ENCODE measurements at regions not wholly inside any gene's neighbourhood (a gene's known extent, or its start where the extent isn't known, plus 50 kb on each side); places are given as distances from the start of the nearest gene placed in this dataset.

GRCh38 chr5:163908253-163908652, 402.8 kb downstream of the MAT2B start:
- dilution Hi-C loops (cut with MboI; ENCODE audit: extremely low pct_ligation_motif_present, low sequenced_read_pairs): no loop called here
- no peaks in the 10 kb centered on the region for H3K9me1 ChIP-seq (ENCODE audit: control insufficient read depth, extremely low read depth, insufficient read depth, low read length)
- no peak overlapping the region for H3K27ac ChIP-seq (ENCODE audit: control insufficient read depth, insufficient read depth, low read length)
- H3K36me3 ChIP-seq (ENCODE audit: control insufficient read depth in 2 of 2, extremely low read depth in 1 of 2, insufficient read depth in 2 of 2, low read length in 2 of 2): no peaks in the 10 kb centered on the region
- H3K79me2 ChIP-seq (ENCODE audit: control insufficient read depth, insufficient read depth, low read length): no peaks in the 10 kb centered on the region
- H3K4me3 ChIP-seq (ENCODE audit: control insufficient read depth in 2 of 3, extremely low read depth in 1 of 3, insufficient read depth in 2 of 3, low read depth in 1 of 3, low read length in 3 of 3): no peak overlapping the region
- no peak for FAIRE-seq
- no peak for TF ChIP-seq CTCF (optimal IDR thresholded peaks at IDR 0.05 in 1 of 3, IDR thresholded peaks at IDR 0.05 in 1 of 3, conservative IDR thresholded peaks at IDR 0.05 in 1 of 3; ENCODE audit: extremely low read depth in 1 of 3, insufficient read depth in 2 of 3, low read length in 3 of 3)
- TF ChIP-seq EZH2 (IDR thresholded peaks at IDR 0.05; ENCODE audit: low read length): no peak
- DNase-seq (ENCODE audit: low read depth, low spot score): no peak
- no peak overlapping the region for H3K4me2 ChIP-seq (ENCODE audit: control insufficient read depth, extremely low read depth, insufficient read depth, low read depth, low read length)
- H3K9me3 ChIP-seq (ENCODE audit: control insufficient read depth, low read depth, low read length): no peaks in the 10 kb centered on the region
- H3K27me3 ChIP-seq (ENCODE audit: control insufficient read depth, extremely low read depth, insufficient read depth, low read length): no peaks in the 10 kb centered on the region
- no peaks in the 10 kb centered on the region for H3K4me1 ChIP-seq (ENCODE audit: control insufficient read depth, extremely low read depth, insufficient read depth, low read length)
- no peak overlapping the region for H3K9ac ChIP-seq (ENCODE audit: control insufficient read depth, extremely low read depth, insufficient read depth, low read length)
- no peak overlapping the region for H2AFZ ChIP-seq (ENCODE audit: control insufficient read depth, low read length)
- H4K20me1 ChIP-seq (ENCODE audit: control insufficient read depth, extremely low read depth, insufficient read depth, low read length): no peaks in the 10 kb centered on the region

GRCh38 chr5:163910226-163910625, 404.8 kb downstream of the MAT2B start:
- no peaks in the 10 kb centered on the region for H3K27me3 ChIP-seq (ENCODE audit: control insufficient read depth, extremely low read depth, insufficient read depth, low read length)
- H3K79me2 ChIP-seq (ENCODE audit: control insufficient read depth, insufficient read depth, low read length): no peaks in the 10 kb centered on the region
- H4K20me1 ChIP-seq (ENCODE audit: control insufficient read depth, extremely low read depth, insufficient read depth, low read length): no peaks in the 10 kb centered on the region
- FAIRE-seq (no peak), DNase-seq (ENCODE audit: low read depth, low spot score) (no peak)
- H3K4me3 ChIP-seq (ENCODE audit: control insufficient read depth in 2 of 3, extremely low read depth in 1 of 3, insufficient read depth in 2 of 3, low read depth in 1 of 3, low read length in 3 of 3): no peak overlapping the region
- TF ChIP-seq CTCF (optimal IDR thresholded peaks at IDR 0.05 in 1 of 3, IDR thresholded peaks at IDR 0.05 in 1 of 3, conservative IDR thresholded peaks at IDR 0.05 in 1 of 3; ENCODE audit: extremely low read depth in 1 of 3, insufficient read depth in 2 of 3, low read length in 3 of 3) (no peak), EZH2 (IDR thresholded peaks at IDR 0.05; ENCODE audit: low read length) (no peak)
- no peak overlapping the region for H3K4me2 ChIP-seq (ENCODE audit: control insufficient read depth, extremely low read depth, insufficient read depth, low read depth, low read length)
- no peak overlapping the region for H3K27ac ChIP-seq (ENCODE audit: control insufficient read depth, insufficient read depth, low read length)
- H3K9me1 ChIP-seq (ENCODE audit: control insufficient read depth, extremely low read depth, insufficient read depth, low read length): no peaks in the 10 kb centered on the region
- no peak overlapping the region for H2AFZ ChIP-seq (ENCODE audit: control insufficient read depth, low read length)
- H3K9ac ChIP-seq (ENCODE audit: control insufficient read depth, extremely low read depth, insufficient read depth, low read length): no peak overlapping the region
- dilution Hi-C loops (cut with MboI; ENCODE audit: extremely low pct_ligation_motif_present, low sequenced_read_pairs): no loop called here
- H3K4me1 ChIP-seq (ENCODE audit: control insufficient read depth, extremely low read depth, insufficient read depth, low read length): no peaks in the 10 kb centered on the region
- no peaks in the 10 kb centered on the region for H3K9me3 ChIP-seq (ENCODE audit: control insufficient read depth, low read depth, low read length)
- no peaks in the 10 kb centered on the region for H3K36me3 ChIP-seq (ENCODE audit: control insufficient read depth in 2 of 2, extremely low read depth in 1 of 2, insufficient read depth in 2 of 2, low read length in 2 of 2)

Data from keratinocyte (primary cell).